Left ventricle myocardium inferior (tissue), 1 donor: ENCODE measurements at regions not wholly inside any gene's neighbourhood (a gene's known extent, or its start where the extent isn't known, plus 50 kb on each side); places are given as distances from the start of the nearest gene placed in this dataset.

Experiments
- DNase-seq: peaks from one replicate; pipeline ENCODE4 v3.0.0-alpha.2; 2020
- H3K27ac ChIP-seq: fragments of 200-600 bp; replicated peaks from 2 replicates; pipeline ENCODE4 v1.8.0; 2021
- H3K27me3 ChIP-seq: fragments of 200-600 bp; 2 replicates; pipeline ENCODE4 v1.8.0; 2021; ENCODE audit warnings: low read depth
- H3K36me3 ChIP-seq: fragments of 200-600 bp; 2 replicates; pipeline ENCODE4 v1.8.0; 2021
- H3K4me1 ChIP-seq: fragments of 200-600 bp; 2 replicates; pipeline ENCODE4 v1.8.0; 2021
- H3K4me3 ChIP-seq: fragments of 200-600 bp; 2 replicates; pipeline ENCODE4 v1.8.0; 2021; ENCODE audit warnings: mild to moderate bottlenecking, moderate library complexity
- H3K9me3 ChIP-seq: fragments of 200-600 bp; replicated peaks from 2 replicates; pipeline ENCODE4 v1.8.0; 2021
- CTCF ChIP-seq: fragments of 200-600 bp; IDR thresholded peaks from 2 replicates; pipeline ENCODE4 v1.8.0; 2021; ENCODE audit warnings: antibody characterized with exemption, mild to moderate bottlenecking, borderline replicate concordance
- intact Hi-C: fragments of 100-400 bp; cut with micrococcal nuclease; formaldehyde crosslinking; loops from one replicate; pipeline ENCODE4 v1.11.0; 2022
- donor health status: DM: no; HTN: yes; CAD: no; lungs with severe emphysema.

DNA sequence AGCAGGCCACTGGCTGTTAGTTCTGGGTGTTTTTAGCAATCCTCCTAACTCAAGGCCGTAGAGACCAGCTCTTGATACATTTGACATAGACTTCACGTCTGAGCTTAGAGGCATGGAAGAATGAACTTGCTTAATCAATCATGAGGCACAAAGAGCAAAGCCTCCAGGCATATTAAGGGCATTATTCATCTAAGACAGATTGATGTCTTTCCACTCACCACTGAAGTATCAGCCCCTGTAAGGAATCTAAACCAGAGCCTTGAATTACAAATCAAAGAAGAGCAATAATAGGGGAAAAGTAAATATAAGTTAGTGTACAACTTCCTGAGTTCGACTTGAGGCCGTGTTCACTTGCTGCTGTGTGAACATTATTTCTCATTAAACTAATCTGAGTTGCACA, 1470.7 kb downstream of the AACS start:
- H3K4me3 ChIP-seq: no peak overlapping the region
- no peak overlapping the region for H3K27ac ChIP-seq
- DNase-seq: no peak
- no peaks in the 10 kb centered on the region for H3K9me3 ChIP-seq
- H3K4me1 ChIP-seq: no peaks in the 10 kb centered on the region
- intact Hi-C loops: no loop called here
- no peak for TF ChIP-seq CTCF
- no peaks in the 10 kb centered on the region for H3K27me3 ChIP-seq
- no peaks in the 10 kb centered on the region for H3K36me3 ChIP-seq

GRCh38 chr12:126537961-126538530, 1472.8 kb downstream of the AACS start:
- Histone ChIP-seq H3K36me3 (no peaks in the 10 kb centered on the region), H3K4me1 (no peaks in the 10 kb centered on the region), H3K4me3 (no peak overlapping the region), H3K27ac (no peak overlapping the region), H3K9me3 (no peaks in the 10 kb centered on the region), H3K27me3 (no peaks in the 10 kb centered on the region)
- DNase-seq: no peak
- no peak for TF ChIP-seq CTCF
- intact Hi-C loops: no loop called here

- no peak overlapping the region for H3K27ac ChIP-seq
- no peaks in the 10 kb centered on the region for H3K9me3 ChIP-seq
- no peak for DNase-seq
- H3K27me3 ChIP-seq: no peaks in the 10 kb centered on the region
- no peak for TF ChIP-seq CTCF
- no peaks in the 10 kb centered on the region for H3K36me3 ChIP-seq
- no peaks in the 10 kb centered on the region for H3K4me1 ChIP-seq
- intact Hi-C loops: no loop called here
- no peak overlapping the region for H3K4me3 ChIP-seq
Observed at GRCh38 chr12:126538888-126539287, 1473.7 kb downstream of the AACS start.

GRCh38 chr12:126545411-126545810, 1480.2 kb downstream of the AACS start:
- intact Hi-C loops: no loop called here

DNA sequence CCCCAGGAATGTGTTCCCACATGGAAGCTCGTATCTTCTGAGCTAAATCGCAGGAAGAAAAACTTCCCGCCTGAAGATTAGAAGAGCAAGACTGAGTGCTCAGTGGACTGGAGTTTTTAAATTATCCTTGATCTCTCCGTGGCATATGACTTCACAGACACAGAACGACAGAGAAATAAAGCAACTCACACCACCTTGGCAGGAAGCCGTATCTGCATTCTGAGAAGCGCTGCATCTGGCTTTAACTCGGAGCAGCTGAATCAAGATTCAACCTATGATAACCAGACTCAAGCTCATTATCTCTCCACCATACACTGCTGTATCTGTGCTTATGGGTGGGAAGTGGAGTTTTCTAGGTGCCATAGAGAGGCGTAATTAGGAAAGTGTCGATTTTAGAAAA, 1482.7 kb downstream of the AACS start:
- H3K9me3 ChIP-seq: no peaks in the 10 kb centered on the region
- H3K27me3 ChIP-seq: peaks cover 9% of the 10 kb centered on the region
- no peak overlapping the region for H3K4me3 ChIP-seq
- no peak for TF ChIP-seq CTCF
- no peak for DNase-seq
- no peaks in the 10 kb centered on the region for H3K36me3 ChIP-seq
- H3K4me1 ChIP-seq: no peaks in the 10 kb centered on the region
- no peak overlapping the region for H3K27ac ChIP-seq
- intact Hi-C loops: no loop called here

More at GRCh38 chr12:126545411-126545810, 1480.2 kb downstream of the AACS start:
- DNase-seq: no peak
- Histone ChIP-seq H3K9me3 (no peaks in the 10 kb centered on the region), H3K4me1 (no peaks in the 10 kb centered on the region), H3K27me3 (peaks cover 9% of the 10 kb centered on the region), H3K36me3 (no peaks in the 10 kb centered on the region), H3K4me3 (no peak overlapping the region), H3K27ac (no peak overlapping the region)
- TF ChIP-seq CTCF: no peak
